HepG2 (cell line): ENCODE measurements at regions not wholly inside any gene's neighbourhood (a gene's known extent, or its start where the extent isn't known, plus 50 kb on each side); places are given as distances from the start of the nearest gene placed in this dataset.

Source experiments
- CENPX ChIP-seq: sonication (generic); formaldehyde crosslinking; IDR thresholded peaks from 2 replicates; pipeline ENCODE4 v1.9.0; 2021; ENCODE audit warnings: mild to moderate bottlenecking, missing genetic modification reagents, moderate library complexity
- GATAD1 ChIP-seq: IDR thresholded peaks from 2 replicates; pipeline ENCODE4 v1.6.1; 2016; ENCODE audit warnings: missing genetic modification reagents, missing compliant biosample characterization
- NFE2 ChIP-seq: sonication (generic); formaldehyde crosslinking; IDR thresholded peaks from 2 replicates; pipeline ENCODE4 v1.4.0; 2020; ENCODE audit warnings: missing genetic modification reagents
- PRMT3 ChIP-seq: sonication (generic); formaldehyde crosslinking; IDR thresholded peaks from 2 replicates; pipeline ENCODE4 v1.8.1; 2022; ENCODE audit warnings: low read depth, mild to moderate bottlenecking, moderate library complexity, missing genetic modification reagents, borderline replicate concordance
- STAG1 ChIP-seq: sonication (generic); formaldehyde crosslinking; IDR thresholded peaks from 2 replicates; pipeline ENCODE4 v1.4.0; 2020; ENCODE audit warnings: missing genetic modification reagents
- XRCC5 ChIP-seq: fragments of 200-400 bp; formaldehyde crosslinking; optimal IDR thresholded peaks from 2 replicates; pipeline ENCODE3; 2017; ENCODE audit warnings: mild to moderate bottlenecking, low read length
- ZBTB33 ChIP-seq: sonication (generic); formaldehyde crosslinking; IDR thresholded peaks from 2 replicates; pipeline ENCODE4 v1.4.0; 2020; ENCODE audit warnings: missing genetic modification reagents
- ZNF670 ChIP-seq: sonication (generic); formaldehyde crosslinking; IDR thresholded peaks from 2 replicates; pipeline ENCODE4 v1.8.0; 2022; ENCODE audit warnings: mild to moderate bottlenecking, missing genetic modification reagents, borderline replicate concordance
- ZNF704 ChIP-seq: sonication (generic); formaldehyde crosslinking; IDR thresholded peaks from 2 replicates; pipeline ENCODE4 v1.8.1; 2023; ENCODE audit warnings: mild to moderate bottlenecking, inconsistent platforms, moderate library complexity, missing genetic modification reagents, borderline replicate concordance
- TF ChIP-seq, protein P1 (sequence below): sonication (generic); formaldehyde crosslinking; IDR thresholded peaks from 2 replicates; pipeline ENCODE4 v1.5.0; 2020; ENCODE audit warnings: mild to moderate bottlenecking, missing genetic modification reagents, moderate library complexity

GRCh38 chr1:78340006-78340405 is 150.8 kb upstream of the PTGFR start:
- TF ChIP-seq CENPX (CRISPR knock-in tag) = no peak
- TF ChIP-seq ZBTB33 (CRISPR knock-in tag) = no peak
- TF ChIP-seq, protein P1, sequence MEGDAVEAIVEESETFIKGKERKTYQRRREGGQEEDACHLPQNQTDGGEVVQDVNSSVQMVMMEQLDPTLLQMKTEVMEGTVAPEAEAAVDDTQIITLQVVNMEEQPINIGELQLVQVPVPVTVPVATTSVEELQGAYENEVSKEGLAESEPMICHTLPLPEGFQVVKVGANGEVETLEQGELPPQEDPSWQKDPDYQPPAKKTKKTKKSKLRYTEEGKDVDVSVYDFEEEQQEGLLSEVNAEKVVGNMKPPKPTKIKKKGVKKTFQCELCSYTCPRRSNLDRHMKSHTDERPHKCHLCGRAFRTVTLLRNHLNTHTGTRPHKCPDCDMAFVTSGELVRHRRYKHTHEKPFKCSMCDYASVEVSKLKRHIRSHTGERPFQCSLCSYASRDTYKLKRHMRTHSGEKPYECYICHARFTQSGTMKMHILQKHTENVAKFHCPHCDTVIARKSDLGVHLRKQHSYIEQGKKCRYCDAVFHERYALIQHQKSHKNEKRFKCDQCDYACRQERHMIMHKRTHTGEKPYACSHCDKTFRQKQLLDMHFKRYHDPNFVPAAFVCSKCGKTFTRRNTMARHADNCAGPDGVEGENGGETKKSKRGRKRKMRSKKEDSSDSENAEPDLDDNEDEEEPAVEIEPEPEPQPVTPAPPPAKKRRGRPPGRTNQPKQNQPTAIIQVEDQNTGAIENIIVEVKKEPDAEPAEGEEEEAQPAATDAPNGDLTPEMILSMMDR = no peak
- TF ChIP-seq XRCC5 = no peak
- no peak for TF ChIP-seq PRMT3
- no peak for TF ChIP-seq ZNF704 (CRISPR knock-in tag)
- TF ChIP-seq ZNF670 (CRISPR knock-in tag) = no peak
- TF ChIP-seq NFE2 (CRISPR knock-in tag) = no peak
- TF ChIP-seq GATAD1 = no peak
- no peak for TF ChIP-seq STAG1 (CRISPR knock-in tag)
